Keratinocyte (primary cell): ENCODE measurements at regions not wholly inside any gene's neighbourhood (a gene's known extent, or its start where the extent isn't known, plus 50 kb on each side); places are given as distances from the start of the nearest gene placed in this dataset.

Source experiments
- DNase-seq: peaks from one replicate; pipeline ENCODE4 v3.0.0-alpha.2; 2011; ENCODE audit warnings: low read depth, missing footprints, low spot score
- FAIRE-seq: peaks from 2 replicates; lab custom pipeline; 2011; peaks lifted over from hg19 to GRCh38; lab: Jason Lieb, UNC
- H2AFZ ChIP-seq: 2 replicates; pipeline ENCODE4 v1.6.0; 2012; ENCODE audit warnings: low read length, control low read depth, inconsistent platforms; ENCODE audit not compliant: control insufficient read depth
- H3K27ac ChIP-seq: 2 replicates; pipeline ENCODE4 v1.5.1; 2011; ENCODE audit warnings: low read length; ENCODE audit not compliant: control insufficient read depth, insufficient read depth
- H3K27me3 ChIP-seq: 3 replicates; pipeline ENCODE4 v1.6.0; 2011; ENCODE audit warnings: low read length; ENCODE audit not compliant: control insufficient read depth, insufficient read depth; ENCODE audit errors: extremely low read depth
- H3K36me3 ChIP-seq, 2 experiments: 2 replicates in 1 of 2; 3 replicates in 1 of 2; pipeline ENCODE4 v1.5.1; 2011; ENCODE audit warnings: low read length in 2 of 2, mild to moderate bottlenecking in 1 of 2; ENCODE audit not compliant: control insufficient read depth in 2 of 2, insufficient read depth in 2 of 2; ENCODE audit errors: extremely low read depth in 1 of 2
- H3K4me1 ChIP-seq: 3 replicates; pipeline ENCODE4 v1.5.1; 2011; ENCODE audit warnings: low read length; ENCODE audit not compliant: control insufficient read depth, insufficient read depth; ENCODE audit errors: extremely low read depth
- H3K4me2 ChIP-seq: 3 replicates; pipeline ENCODE4 v1.6.0; 2011; ENCODE audit warnings: low read depth, low read length; ENCODE audit not compliant: control insufficient read depth, insufficient read depth; ENCODE audit errors: extremely low read depth
- H3K4me3 ChIP-seq, 3 experiments: fragments of 200-600 bp in 1 of 3; sonication (generic) in 1 of 3; 2 replicates in 2 of 3; 3 replicates in 1 of 3; pipeline ENCODE4 v1.5.1; 2011 to 2016; ENCODE audit warnings: low read length in 3 of 3, mild to moderate bottlenecking in 3 of 3, control low read depth in 2 of 3, inconsistent platforms in 1 of 3, low read depth in 1 of 3, mixed read lengths in 1 of 3, mixed run types in 1 of 3, moderate library complexity in 1 of 3; ENCODE audit not compliant: control insufficient read depth in 2 of 3, insufficient read depth in 2 of 3; ENCODE audit errors: extremely low read depth in 1 of 3
- H3K79me2 ChIP-seq: 2 replicates; pipeline ENCODE4 v1.6.0; 2012; ENCODE audit warnings: low read length; ENCODE audit not compliant: control insufficient read depth, insufficient read depth
- H3K9ac ChIP-seq: 3 replicates; pipeline ENCODE4 v1.6.0; 2011; ENCODE audit warnings: low read length; ENCODE audit not compliant: control insufficient read depth, insufficient read depth; ENCODE audit errors: extremely low read depth
- H3K9me1 ChIP-seq: 3 replicates; pipeline ENCODE4 v1.6.0; 2011; ENCODE audit warnings: low read length; ENCODE audit not compliant: control insufficient read depth, insufficient read depth; ENCODE audit errors: extremely low read depth
- H3K9me3 ChIP-seq: 2 replicates; pipeline ENCODE4 v1.5.1; 2012; ENCODE audit warnings: low read depth, low read length; ENCODE audit not compliant: control insufficient read depth
- H4K20me1 ChIP-seq: 3 replicates; pipeline ENCODE4 v1.6.0; 2011; ENCODE audit warnings: low read length; ENCODE audit not compliant: control insufficient read depth, insufficient read depth; ENCODE audit errors: extremely low read depth
- EZH2 ChIP-seq: IDR thresholded peaks from one replicate; pipeline ENCODE4 v1.6.1; 2012; ENCODE audit warnings: inconsistent platforms, mild to moderate bottlenecking, low read length, moderate library complexity
- dilution Hi-C: fragments of 300-500 bp; cut with MboI; formaldehyde crosslinking; loops from one replicate; pipeline ENCODE4 v1.7.0; 2020; ENCODE audit warnings: low sequenced_read_pairs; ENCODE audit not compliant: extremely low pct_ligation_motif_present
- TF ChIP-seq, protein P1 (sequence below), 3 experiments: IDR thresholded peaks in 1 of 3; conservative IDR thresholded peaks in 1 of 3; optimal IDR thresholded peaks in 1 of 3; 2 replicates in 2 of 3; 3 replicates in 1 of 3; pipeline versions ENCODE3 to v1.5.1; 2011; ENCODE audit warnings: low read length in 3 of 3, mild to moderate bottlenecking in 3 of 3, moderate library complexity in 2 of 3, control low read depth in 1 of 3, inconsistent platforms in 1 of 3; ENCODE audit not compliant: insufficient read depth in 2 of 3; ENCODE audit errors: extremely low read depth in 1 of 3

DNA sequence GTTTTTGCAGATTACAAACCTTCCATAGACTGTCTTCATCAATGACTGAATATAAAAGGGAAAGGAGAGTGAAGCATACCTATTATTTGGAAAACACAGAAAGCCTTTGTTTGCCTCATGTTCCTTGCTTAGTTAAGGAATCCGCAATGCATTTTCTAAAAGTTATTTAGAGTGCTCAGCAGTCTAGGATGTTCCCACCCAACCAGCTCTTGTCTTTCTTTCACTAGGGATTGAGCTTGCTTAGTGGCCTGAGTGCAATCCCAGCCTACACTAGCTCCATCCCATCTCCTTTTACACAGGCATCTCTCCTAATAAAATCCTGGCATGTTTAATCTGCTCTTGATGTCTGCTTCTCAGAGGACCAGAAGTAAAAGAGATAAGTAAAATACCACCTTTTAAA is 850.5 kb upstream of the GJE1 start:
- H3K4me1 ChIP-seq = no peaks in the 10 kb centered on the region
- H3K36me3 ChIP-seq = no peaks in the 10 kb centered on the region
- FAIRE-seq (no peak), DNase-seq (no peak)
- H3K9me1 ChIP-seq = no peaks in the 10 kb centered on the region
- no peak overlapping the region for H3K27ac ChIP-seq
- H3K4me3 ChIP-seq = no peak overlapping the region
- no peaks in the 10 kb centered on the region for H3K79me2 ChIP-seq
- no peaks in the 10 kb centered on the region for H4K20me1 ChIP-seq
- H2AFZ ChIP-seq = peak overlapping the region; percentile 6
- no peaks in the 10 kb centered on the region for H3K27me3 ChIP-seq
- H3K9me3 ChIP-seq = no peaks in the 10 kb centered on the region
- H3K4me2 ChIP-seq = no peak overlapping the region
- dilution Hi-C loops = no loop called here
- TF ChIP-seq, protein P1, sequence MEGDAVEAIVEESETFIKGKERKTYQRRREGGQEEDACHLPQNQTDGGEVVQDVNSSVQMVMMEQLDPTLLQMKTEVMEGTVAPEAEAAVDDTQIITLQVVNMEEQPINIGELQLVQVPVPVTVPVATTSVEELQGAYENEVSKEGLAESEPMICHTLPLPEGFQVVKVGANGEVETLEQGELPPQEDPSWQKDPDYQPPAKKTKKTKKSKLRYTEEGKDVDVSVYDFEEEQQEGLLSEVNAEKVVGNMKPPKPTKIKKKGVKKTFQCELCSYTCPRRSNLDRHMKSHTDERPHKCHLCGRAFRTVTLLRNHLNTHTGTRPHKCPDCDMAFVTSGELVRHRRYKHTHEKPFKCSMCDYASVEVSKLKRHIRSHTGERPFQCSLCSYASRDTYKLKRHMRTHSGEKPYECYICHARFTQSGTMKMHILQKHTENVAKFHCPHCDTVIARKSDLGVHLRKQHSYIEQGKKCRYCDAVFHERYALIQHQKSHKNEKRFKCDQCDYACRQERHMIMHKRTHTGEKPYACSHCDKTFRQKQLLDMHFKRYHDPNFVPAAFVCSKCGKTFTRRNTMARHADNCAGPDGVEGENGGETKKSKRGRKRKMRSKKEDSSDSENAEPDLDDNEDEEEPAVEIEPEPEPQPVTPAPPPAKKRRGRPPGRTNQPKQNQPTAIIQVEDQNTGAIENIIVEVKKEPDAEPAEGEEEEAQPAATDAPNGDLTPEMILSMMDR (optimal IDR thresholded peaks at IDR 0.05 in 1 of 3, IDR thresholded peaks at IDR 0.05 in 1 of 3, conservative IDR thresholded peaks at IDR 0.05 in 1 of 3; ENCODE audit: extremely low read depth in 1 of 3, insufficient read depth in 2 of 3, low read length in 3 of 3) = no peak
- no peak for TF ChIP-seq EZH2
- no peak overlapping the region for H3K9ac ChIP-seq

DNA sequence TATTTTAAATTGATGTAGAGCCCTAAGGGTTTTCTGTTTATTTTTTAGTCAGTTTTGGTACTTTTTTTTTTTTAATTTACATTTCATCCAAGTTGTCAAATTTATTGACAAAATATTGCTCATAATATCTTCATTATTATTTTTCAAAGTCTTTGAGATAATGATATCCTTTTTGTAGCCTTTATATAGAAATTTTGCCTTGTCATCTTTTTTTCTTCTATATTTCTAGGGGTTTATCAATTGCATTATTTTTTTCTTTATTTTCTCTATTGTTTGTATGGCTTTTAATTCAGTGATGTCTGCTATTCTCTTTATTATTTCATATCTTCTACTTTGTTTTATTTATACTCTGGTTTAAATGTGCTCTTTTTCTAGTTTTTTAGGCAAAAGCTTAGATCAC is 863.0 kb upstream of the GJE1 start:
- H3K9ac ChIP-seq = no peak overlapping the region
- FAIRE-seq = no peak
- dilution Hi-C loops = no loop called here

More for the DNA sequence above, 863.0 kb upstream of the GJE1 start:
- Histone ChIP-seq H4K20me1 (no peaks in the 10 kb centered on the region), H3K4me3 (no peak overlapping the region), H3K9me3 (no peaks in the 10 kb centered on the region), H3K4me1 (no peaks in the 10 kb centered on the region), H3K27ac (no peak overlapping the region), H3K27me3 (no peaks in the 10 kb centered on the region), H3K4me2 (no peak overlapping the region), H3K79me2 (no peaks in the 10 kb centered on the region), H2AFZ (no peak overlapping the region), H3K36me3 (no peaks in the 10 kb centered on the region), H3K9me1 (no peaks in the 10 kb centered on the region)
- DNase-seq = no peak
- TF ChIP-seq, protein P1 (optimal IDR thresholded peaks at IDR 0.05 in 1 of 3, IDR thresholded peaks at IDR 0.05 in 1 of 3, conservative IDR thresholded peaks at IDR 0.05 in 1 of 3; ENCODE audit: extremely low read depth in 1 of 3, insufficient read depth in 2 of 3, low read length in 3 of 3) = no peak
- no peak for TF ChIP-seq EZH2
